SK-N-SH (cell line): ENCODE measurements at regions not wholly inside any gene's neighbourhood (a gene's known extent, or its start where the extent isn't known, plus 50 kb on each side); places are given as distances from the start of the nearest gene placed in this dataset.

ENCODE experiments used
- CTCF ChIA-PET: fragments of 300-600, 350-600 bp; formaldehyde crosslinking; extraction: SDS; loops from one replicate; lab custom pipeline; 2021; lab: Yijun Ruan, JAX
- POLR2A ChIA-PET: fragments of 350-600 bp; sonication (Branson Sonifier 250); formaldehyde crosslinking; extraction: SDS; loops from one replicate; lab custom pipeline; 2020; ENCODE audit warnings: antibody characterized with exemption, inconsistent platforms; lab: Yijun Ruan, JAX
- DNase-seq: peaks from one replicate; pipeline ENCODE4 v3.0.0; 2012
- H2AFZ ChIP-seq: fragments of 200-600 bp; sonication (generic); 2 replicates; pipeline ENCODE4 v1.8.1; 2016; ENCODE audit warnings: antibody characterized with exemption, mild to moderate bottlenecking, low read depth
- H3F3A ChIP-seq: fragments of 200-600 bp; sonication (generic); replicated peaks from 2 replicates; pipeline ENCODE3; 2016; ENCODE audit warnings: antibody characterized with exemption, mild to moderate bottlenecking; ENCODE audit not compliant: insufficient read depth
- H3K27ac ChIP-seq, 2 experiments: fragments of 200-500 bp in 1 of 2; fragments of 200-600 bp in 1 of 2; sonication (Bioruptor generic) in 1 of 2; sonication (generic), shearing (Covaris generic) in 1 of 2; 2 replicates each; pipeline versions ENCODE4 v1.5.1 to v1.6.1; 2014 to 2016; ENCODE audit warnings: low read depth in 2 of 2, inconsistent platforms in 1 of 2, low read length in 1 of 2, mild to moderate bottlenecking in 1 of 2, mixed read lengths in 1 of 2
- H3K27me3 ChIP-seq: fragments of 200-600 bp; sonication (generic), shearing (Covaris generic); 2 replicates; pipeline ENCODE4 v1.6.1; 2016; ENCODE audit warnings: mixed run types; ENCODE audit not compliant: insufficient read depth
- H3K36me3 ChIP-seq, 2 experiments: fragments of 200-500 bp in 1 of 2; fragments of 200-600 bp in 1 of 2; sonication (Bioruptor generic) in 1 of 2; sonication (generic) in 1 of 2; replicated peaks in 1 of 2; 2 replicates each; pipeline versions ENCODE3 to v1.5.1; 2014 to 2016; ENCODE audit warnings: low read length in 1 of 2, mild to moderate bottlenecking in 1 of 2; ENCODE audit not compliant: insufficient read depth in 2 of 2, control insufficient read depth in 1 of 2
- H3K4me1 ChIP-seq, 2 experiments: fragments of 200-500 bp in 1 of 2; fragments of 200-600 bp in 1 of 2; sonication (Bioruptor generic) in 1 of 2; sonication (generic), shearing (Covaris generic) in 1 of 2; 2 replicates each; pipeline versions ENCODE4 v1.5.1 to v1.6.1; 2014 to 2016; ENCODE audit warnings: low read depth in 1 of 2, low read length in 1 of 2, mixed run types in 1 of 2; ENCODE audit not compliant: insufficient read depth in 2 of 2, control insufficient read depth in 1 of 2
- H3K4me2 ChIP-seq: fragments of 200-600 bp; sonication (generic), shearing (Covaris generic); 2 replicates; pipeline ENCODE4 v1.6.1; 2017; ENCODE audit warnings: mixed run types
- H3K4me3 ChIP-seq, 2 experiments: fragments of 200-500 bp in 1 of 2; fragments of 200-600 bp in 1 of 2; sonication (Bioruptor generic) in 1 of 2; sonication (generic), shearing (Covaris generic) in 1 of 2; 2 replicates each; pipeline versions ENCODE4 v1.5.1 to v1.8.1; 2014 to 2016; ENCODE audit warnings: low read depth in 2 of 2, inconsistent platforms in 1 of 2, low read length in 1 of 2, mild to moderate bottlenecking in 1 of 2, mixed read lengths in 1 of 2, moderate library complexity in 1 of 2
- H3K79me2 ChIP-seq: fragments of 200-600 bp; sonication (generic); 2 replicates; pipeline ENCODE4 v1.8.1; 2017; ENCODE audit warnings: mild to moderate bottlenecking; ENCODE audit not compliant: insufficient read depth
- H3K9ac ChIP-seq: fragments of 200-600 bp; sonication (generic); 2 replicates; pipeline ENCODE4 v1.6.1; 2017; ENCODE audit warnings: mixed run types
- H3K9me2 ChIP-seq: fragments of 200-600 bp; sonication (generic); 2 replicates; pipeline ENCODE4 v1.6.1; 2017; ENCODE audit warnings: mixed run types
- H3K9me3 ChIP-seq: fragments of 200-600 bp; sonication (generic); 2 replicates; pipeline ENCODE4 v1.6.1; 2017; ENCODE audit warnings: mixed run types, mild to moderate bottlenecking, moderate library complexity
- H4K20me1 ChIP-seq: fragments of 200-600 bp; sonication (generic); 2 replicates; pipeline ENCODE4 v1.6.1; 2017; ENCODE audit warnings: mild to moderate bottlenecking, mixed run types; ENCODE audit not compliant: insufficient read depth
- CHD2 ChIP-seq: fragments of 150-350 bp; IDR thresholded peaks from 2 replicates; pipeline ENCODE4 v1.6.1; 2018; ENCODE audit warnings: low read length; ENCODE audit not compliant: partially characterized antibody
- EP300 ChIP-seq, 2 experiments: IDR thresholded peaks; 2 replicates each; pipeline versions ENCODE4 v1.4.0 to v1.6.1; 2012; ENCODE audit warnings: borderline replicate concordance in 1 of 2, low read depth in 1 of 2, low read length in 1 of 2
- FOXM1 ChIP-seq: IDR thresholded peaks from 2 replicates; pipeline ENCODE4 v1.4.0; 2012; ENCODE audit warnings: low read depth, mild to moderate bottlenecking
- GABPA ChIP-seq: IDR thresholded peaks from 2 replicates; pipeline ENCODE4 v1.4.0; 2012; ENCODE audit warnings: low read depth, mild to moderate bottlenecking
- GATA2 ChIP-seq: sonication (generic); formaldehyde crosslinking; IDR thresholded peaks from 2 replicates; pipeline ENCODE4 v1.5.0; 2020; ENCODE audit warnings: mild to moderate bottlenecking, missing genetic modification reagents
- MEF2A ChIP-seq: IDR thresholded peaks from 2 replicates; pipeline ENCODE4 v1.4.0; 2012; ENCODE audit warnings: low read depth, borderline replicate concordance
- PBX3 ChIP-seq: IDR thresholded peaks from 2 replicates; pipeline ENCODE4; 2012
- RAD21 ChIP-seq: IDR thresholded peaks from 2 replicates; pipeline ENCODE4 v1.6.1; 2012; ENCODE audit warnings: mild to moderate bottlenecking, low read length
- RCOR1 ChIP-seq: fragments of 150-350 bp; IDR thresholded peaks from 2 replicates; pipeline ENCODE4 v1.6.1; 2017; ENCODE audit warnings: antibody characterized with exemption, low read length
- RFX5 ChIP-seq: IDR thresholded peaks from 2 replicates; pipeline ENCODE4 v1.6.1; 2012; ENCODE audit warnings: mild to moderate bottlenecking, improper control_type of control experiment, low read length
- TAF1 ChIP-seq: IDR thresholded peaks from 2 replicates; pipeline ENCODE4 v1.6.1; 2012; ENCODE audit warnings: low read depth, mild to moderate bottlenecking, low read length, moderate library complexity, borderline replicate concordance
- TEAD4 ChIP-seq: IDR thresholded peaks from 2 replicates; pipeline ENCODE4 v1.4.0; 2012; ENCODE audit warnings: mild to moderate bottlenecking, borderline replicate concordance; ENCODE audit not compliant: insufficient read depth
- WGBS: methylation state at CpG from one replicate; pipeline ENCODE4 v1.1.6; 2017; ENCODE audit warnings: low lambda C conversion rate; 5-methylcytosine and 5-hydroxymethylcytosine counted together
- TF ChIP-seq, protein P1 (sequence below): fragments of 200-600 bp; sonication (generic); IDR thresholded peaks from 2 replicates; pipeline ENCODE4 v1.6.1; 2017; ENCODE audit warnings: antibody characterized with exemption, mild to moderate bottlenecking, moderate library complexity
- TF ChIP-seq, protein P2 (sequence below): IDR thresholded peaks from 2 replicates; pipeline ENCODE4 v1.4.0; 2012; ENCODE audit warnings: low read depth, borderline replicate concordance

DNA sequence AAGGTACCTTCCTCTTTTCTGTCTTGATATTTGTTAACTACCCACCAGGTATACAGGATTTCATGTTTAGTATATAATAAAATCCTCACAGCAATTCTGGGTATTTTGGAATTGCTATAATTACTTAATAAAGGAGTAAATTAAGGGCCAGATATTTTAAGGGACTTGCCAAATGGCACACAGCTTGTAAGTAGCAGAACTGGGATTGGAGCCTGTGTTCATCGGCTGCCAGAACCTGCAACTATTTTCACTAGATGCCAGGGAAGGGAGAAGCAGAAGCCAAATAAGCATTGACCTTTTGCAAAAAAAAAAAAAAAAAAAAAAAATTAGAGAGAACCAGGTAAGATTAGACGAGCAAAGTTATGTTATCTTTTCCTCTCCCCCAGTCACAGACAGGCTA lies 683.3 kb upstream of the CADM2 start:
- CTCF ChIA-PET, result no interaction called here
- Histone ChIP-seq H3K4me2 (no peak overlapping the region), H3K9me2 (no peaks in the 10 kb centered on the region), H4K20me1 (no peaks in the 10 kb centered on the region), H3K9me3 (no peaks in the 10 kb centered on the region), H3K4me3 (no peak overlapping the region), H3K9ac (no peak overlapping the region), H3K4me1 (no peaks in the 10 kb centered on the region), H2AFZ (no peak overlapping the region), H3K36me3 (no peaks in the 10 kb centered on the region), H3F3A (no peaks in the 10 kb centered on the region), H3K79me2 (no peaks in the 10 kb centered on the region), H3K27me3 (no peaks in the 10 kb centered on the region), H3K27ac (no peak overlapping the region)
- POLR2A ChIA-PET, result no interaction called here
- no peak for DNase-seq
- no peak for TF ChIP-seq GATA2
- TF ChIP-seq, protein P1, sequence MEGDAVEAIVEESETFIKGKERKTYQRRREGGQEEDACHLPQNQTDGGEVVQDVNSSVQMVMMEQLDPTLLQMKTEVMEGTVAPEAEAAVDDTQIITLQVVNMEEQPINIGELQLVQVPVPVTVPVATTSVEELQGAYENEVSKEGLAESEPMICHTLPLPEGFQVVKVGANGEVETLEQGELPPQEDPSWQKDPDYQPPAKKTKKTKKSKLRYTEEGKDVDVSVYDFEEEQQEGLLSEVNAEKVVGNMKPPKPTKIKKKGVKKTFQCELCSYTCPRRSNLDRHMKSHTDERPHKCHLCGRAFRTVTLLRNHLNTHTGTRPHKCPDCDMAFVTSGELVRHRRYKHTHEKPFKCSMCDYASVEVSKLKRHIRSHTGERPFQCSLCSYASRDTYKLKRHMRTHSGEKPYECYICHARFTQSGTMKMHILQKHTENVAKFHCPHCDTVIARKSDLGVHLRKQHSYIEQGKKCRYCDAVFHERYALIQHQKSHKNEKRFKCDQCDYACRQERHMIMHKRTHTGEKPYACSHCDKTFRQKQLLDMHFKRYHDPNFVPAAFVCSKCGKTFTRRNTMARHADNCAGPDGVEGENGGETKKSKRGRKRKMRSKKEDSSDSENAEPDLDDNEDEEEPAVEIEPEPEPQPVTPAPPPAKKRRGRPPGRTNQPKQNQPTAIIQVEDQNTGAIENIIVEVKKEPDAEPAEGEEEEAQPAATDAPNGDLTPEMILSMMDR, result no peak
- TF ChIP-seq PBX3, result no peak
- no peak for TF ChIP-seq RFX5
- no peak for TF ChIP-seq CHD2
- no peak for TF ChIP-seq TEAD4
- no peak for TF ChIP-seq EP300 (IDR thresholded peaks at IDR 0.05; ENCODE audit: borderline replicate concordance in 1 of 2, low read depth in 1 of 2, low read length in 1 of 2)
- no peak for TF ChIP-seq RAD21
- TF ChIP-seq, protein P2, sequence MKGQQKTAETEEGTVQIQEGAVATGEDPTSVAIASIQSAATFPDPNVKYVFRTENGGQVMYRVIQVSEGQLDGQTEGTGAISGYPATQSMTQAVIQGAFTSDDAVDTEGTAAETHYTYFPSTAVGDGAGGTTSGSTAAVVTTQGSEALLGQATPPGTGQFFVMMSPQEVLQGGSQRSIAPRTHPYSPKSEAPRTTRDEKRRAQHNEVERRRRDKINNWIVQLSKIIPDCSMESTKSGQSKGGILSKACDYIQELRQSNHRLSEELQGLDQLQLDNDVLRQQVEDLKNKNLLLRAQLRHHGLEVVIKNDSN, result no peak
- TF ChIP-seq GABPA, result no peak
- TF ChIP-seq FOXM1, result no peak
- no peak for TF ChIP-seq TAF1
- no peak for TF ChIP-seq RCOR1
- WGBS, result 2% methylated on average over 2 of the region's 2 CpGs

- ChIA-PET POLR2A (no interaction called here), CTCF (no interaction called here)
- Histone ChIP-seq H3K4me2 (no peak overlapping the region), H3K27ac (no peak overlapping the region), H3K79me2 (no peaks in the 10 kb centered on the region), H3K36me3 (no peaks in the 10 kb centered on the region), H3K9me2 (no peaks in the 10 kb centered on the region), H4K20me1 (no peaks in the 10 kb centered on the region), H3K27me3 (no peaks in the 10 kb centered on the region), H3K9ac (no peak overlapping the region), H3K4me3 (no peak overlapping the region), H3K4me1 (no peaks in the 10 kb centered on the region), H2AFZ (no peak overlapping the region), H3F3A (no peaks in the 10 kb centered on the region), H3K9me3 (no peaks in the 10 kb centered on the region)
- no peak for DNase-seq
- TF ChIP-seq MEF2A, result no peak
These were observed 681.1 kb upstream of the CADM2 start for GRCh38 chr3:84277562-84278224.
